IMR-90 (cell line): ENCODE measurements at regions not wholly inside any gene's neighbourhood (a gene's known extent, or its start where the extent isn't known, plus 50 kb on each side); places are given as distances from the start of the nearest gene placed in this dataset.

ENCODE experiments used
- ATAC-seq: fragments of 200-7000 bp; cut with Tn5 transposase; 2 replicates; pipeline ENCODE4 v1.9.1; 2020; ENCODE audit warnings: low read depth, mild to moderate bottlenecking, moderate library complexity
- BruUV-seq: library from RNA; stranded (reverse); fragments of 400-500 nt; replicated peaks from 2 replicates; lab custom pipeline; 2021; lab: Mats Ljungman, UMichigan
- CTCF ChIA-PET: fragments of 300-600 bp; formaldehyde crosslinking; extraction: SDS; loops from one replicate; lab custom pipeline; 2021; ENCODE audit warnings: antibody characterized with exemption; lab: Yijun Ruan, JAX
- POLR2A ChIA-PET: fragments of 300-600 bp; sonication (Branson Sonifier 250); formaldehyde crosslinking; loops from one replicate; lab custom pipeline; 2022; ENCODE audit warnings: antibody characterized with exemption; ENCODE audit not compliant: unreplicated experiment; lab: Charles Lee
- DNase-seq: peaks from one replicate; pipeline ENCODE4 v3.0.0; 2013
- H2AFZ ChIP-seq: replicated peaks from 2 replicates; pipeline ENCODE3; 2013; ENCODE audit warnings: low read length, mild to moderate bottlenecking; ENCODE audit not compliant: poor library complexity
- H2AK5ac ChIP-seq: 2 replicates; pipeline ENCODE4 v1.6.1; 2013; ENCODE audit warnings: low read depth, low read length, inconsistent platforms
- H2AK9ac ChIP-seq: replicated peaks from 2 replicates; pipeline ENCODE3; 2013; ENCODE audit warnings: mild to moderate bottlenecking, low read depth, low read length, moderate library complexity; ENCODE audit not compliant: poor library complexity
- H2BK120ac ChIP-seq: 2 replicates; pipeline ENCODE4 v1.6.1; 2013; ENCODE audit warnings: low read depth, low read length, inconsistent platforms
- H2BK15ac ChIP-seq: 3 replicates; pipeline ENCODE4 v1.6.1; 2013; ENCODE audit warnings: low read depth, low read length, inconsistent platforms
- H2BK20ac ChIP-seq: 2 replicates; pipeline ENCODE4 v1.6.1; 2013; ENCODE audit warnings: low read depth, mild to moderate bottlenecking, inconsistent platforms, low read length, moderate library complexity
- H2BK5ac ChIP-seq: 2 replicates; pipeline ENCODE4 v1.6.1; 2013; ENCODE audit warnings: mild to moderate bottlenecking, low read depth, low read length, inconsistent platforms; ENCODE audit not compliant: poor library complexity, severe bottlenecking
- H3K14ac ChIP-seq: replicated peaks from 2 replicates; pipeline ENCODE4 v1.6.1; 2013; ENCODE audit warnings: low read depth, low read length, inconsistent platforms
- H3K18ac ChIP-seq: 2 replicates; pipeline ENCODE4 v1.6.1; 2013; ENCODE audit warnings: low read depth, low read length, control low read depth
- H3K23ac ChIP-seq: 2 replicates; pipeline ENCODE4 v1.6.1; 2013; ENCODE audit warnings: low read depth, low read length, inconsistent platforms
- H3K27ac ChIP-seq: 2 replicates; pipeline ENCODE4 v1.5.1; 2013; ENCODE audit warnings: mild to moderate bottlenecking, control low read depth, low read length; ENCODE audit not compliant: insufficient read depth
- H3K27me3 ChIP-seq: 2 replicates; pipeline ENCODE4 v1.6.1; 2013; ENCODE audit warnings: low read length; ENCODE audit not compliant: control insufficient read depth, insufficient read depth
- H3K36me3 ChIP-seq: 2 replicates; pipeline ENCODE4 v1.6.1; 2013; ENCODE audit warnings: low read length, mixed read lengths; ENCODE audit not compliant: control insufficient read depth, insufficient read depth
- H3K4ac ChIP-seq: 2 replicates; pipeline ENCODE4 v1.6.1; 2013; ENCODE audit warnings: low read depth, low read length, inconsistent platforms
- H3K4me1 ChIP-seq: 2 replicates; pipeline ENCODE4 v1.6.1; 2013; ENCODE audit warnings: low read length, mixed read lengths; ENCODE audit not compliant: control insufficient read depth, insufficient read depth
- H3K4me2 ChIP-seq: 2 replicates; pipeline ENCODE4 v1.6.1; 2013; ENCODE audit warnings: low read depth, mild to moderate bottlenecking, control low read depth, low read length, moderate library complexity
- H3K4me3 ChIP-seq: 2 replicates; pipeline ENCODE4 v1.5.1; 2013; ENCODE audit warnings: low read depth, mild to moderate bottlenecking, control low read depth, low read length, moderate library complexity; ENCODE audit not compliant: insufficient read depth
- H3K56ac ChIP-seq: 2 replicates; pipeline ENCODE4 v1.6.1; 2013; ENCODE audit warnings: low read length, inconsistent platforms; ENCODE audit not compliant: insufficient read depth; ENCODE audit errors: extremely low read depth
- H3K79me1 ChIP-seq, 2 experiments: 2 replicates each; pipeline ENCODE4 v1.6.1; 2013; ENCODE audit warnings: low read length in 2 of 2, inconsistent platforms in 1 of 2, low read depth in 1 of 2
- H3K9ac ChIP-seq: 2 replicates; pipeline ENCODE4 v1.6.1; 2013; ENCODE audit warnings: low read depth, low read length, control low read depth
- H3K9me1 ChIP-seq: 2 replicates; pipeline ENCODE4 v1.6.1; 2013; ENCODE audit warnings: low read length, inconsistent platforms; ENCODE audit not compliant: insufficient read depth
- H3K9me3 ChIP-seq: 2 replicates; pipeline ENCODE4 v1.6.1; 2013; ENCODE audit warnings: low read length; ENCODE audit not compliant: control insufficient read depth, insufficient read depth
- H4K20me1 ChIP-seq: 2 replicates; pipeline ENCODE4 v1.6.1; 2013; ENCODE audit warnings: low read length, inconsistent platforms; ENCODE audit not compliant: insufficient read depth
- H4K5ac ChIP-seq: 2 replicates; pipeline ENCODE4 v1.6.1; 2013; ENCODE audit warnings: mild to moderate bottlenecking, low read depth, low read length, control low read depth
- H4K8ac ChIP-seq, 2 experiments: 2 replicates each; pipeline ENCODE4 v1.6.1; 2013; ENCODE audit warnings: low read depth in 2 of 2, low read length in 2 of 2, control low read depth in 1 of 2, inconsistent platforms in 1 of 2
- H4K91ac ChIP-seq: 2 replicates; pipeline ENCODE4 v1.6.1; 2013; ENCODE audit warnings: low read depth, low read length, inconsistent platforms; ENCODE audit not compliant: insufficient read depth
- BHLHE40 ChIP-seq: fragments of 150-350 bp; IDR thresholded peaks from 2 replicates; pipeline ENCODE4 v1.6.1; 2016; ENCODE audit warnings: mild to moderate bottlenecking, low read depth, low read length
- CEBPB ChIP-seq: IDR thresholded peaks from 2 replicates; pipeline ENCODE4 v1.6.1; 2012; ENCODE audit warnings: low read depth, low read length, improper control_type of control experiment
- CHD1 ChIP-seq: IDR thresholded peaks from 2 replicates; pipeline ENCODE4 v1.6.1; 2012; ENCODE audit warnings: low read depth, low read length, improper control_type of control experiment
- FOS ChIP-seq: fragments of 150-350 bp; IDR thresholded peaks from 2 replicates; pipeline ENCODE4 v1.6.1; 2016; ENCODE audit warnings: low read depth, low read length
- MAFK ChIP-seq: IDR thresholded peaks from 2 replicates; pipeline ENCODE4 v1.6.1; 2012; ENCODE audit warnings: low read depth, low read length, improper control_type of control experiment
- MXI1 ChIP-seq: IDR thresholded peaks from 2 replicates; pipeline ENCODE4 v1.6.1; 2012; ENCODE audit warnings: low read depth, mild to moderate bottlenecking, low read length, moderate library complexity, borderline replicate concordance
- NFE2L2 ChIP-seq: fragments of 150-350 bp; IDR thresholded peaks from 2 replicates; pipeline ENCODE4 v1.6.1; 2016; ENCODE audit warnings: low read depth, mild to moderate bottlenecking, low read length
- POLR2A ChIP-seq: IDR thresholded peaks from 2 replicates; pipeline ENCODE4 v1.6.1; 2012; ENCODE audit warnings: mild to moderate bottlenecking, low read depth, low read length
- RAD21 ChIP-seq: IDR thresholded peaks from 2 replicates; pipeline ENCODE4 v1.6.1; 2012; ENCODE audit warnings: low read length, improper control_type of control experiment
- RCOR1 ChIP-seq: IDR thresholded peaks from 2 replicates; pipeline ENCODE4 v1.6.1; 2012; ENCODE audit warnings: mild to moderate bottlenecking, low read length, improper control_type of control experiment; ENCODE audit not compliant: insufficient replicate concordance
- RFX5 ChIP-seq: IDR thresholded peaks from 2 replicates; pipeline ENCODE4 v1.8.0; 2012; ENCODE audit warnings: low read depth, mild to moderate bottlenecking, low read length, moderate library complexity
- SMC3 ChIP-seq: fragments of 150-350 bp; IDR thresholded peaks from 2 replicates; pipeline ENCODE4 v1.6.1; 2016; ENCODE audit warnings: low read depth, mild to moderate bottlenecking, antibody characterized with exemption, low read length, moderate library complexity
- USF2 ChIP-seq: fragments of 150-350 bp; IDR thresholded peaks from 2 replicates; pipeline ENCODE4 v1.6.1; 2017; ENCODE audit warnings: mild to moderate bottlenecking, antibody characterized with exemption, low read length, low read depth
- WGBS, 2 experiments: methylation state at CpG; one replicate each; pipeline versions ENCODE4 v1.1.5 to v1.1.7; 2013; ENCODE audit warnings: missing lambda C conversion rate in 2 of 2; ENCODE audit not compliant: insufficient read length in 1 of 2; ENCODE audit errors: extremely low coverage in 2 of 2; 5-methylcytosine and 5-hydroxymethylcytosine counted together
- dilution Hi-C: fragments of 300-500 bp; cut with HindIII; formaldehyde crosslinking; loops from one replicate; pipeline ENCODE4 v1.14.3; 2018; ENCODE audit warnings: low sequenced_read_pairs; ENCODE audit not compliant: unreplicated experiment
- in situ Hi-C: fragments of 300-500 bp; cut with MboI; formaldehyde crosslinking; loops from 3 replicates; pipeline ENCODE4 v1.14.3; 2019; ENCODE audit warnings: low sequenced_read_pairs, inconsistent platforms, mixed read lengths
- intact Hi-C: fragments of 100-400 bp; cut with micrococcal nuclease; formaldehyde crosslinking; loops from 2 replicates; pipeline ENCODE4 v1.10.0; 2022
- TF ChIP-seq, protein P1 (sequence below): fragments of 150-350 bp; IDR thresholded peaks from 2 replicates; pipeline ENCODE4 v1.6.1; 2016; ENCODE audit warnings: low read depth, mild to moderate bottlenecking, low read length, moderate library complexity, borderline replicate concordance

- no peak for TF ChIP-seq MAFK
Measured at GRCh38 chr12:114767906-114768722, 84.1 kb upstream of the TBX3 start (continued).

GRCh38 chr12:114767084-114767760 is 83.2 kb upstream of the TBX3 start:
- ChIA-PET POLR2A (no interaction called here), CTCF (no interaction called here)
- Histone ChIP-seq H3K18ac (peak overlapping the region; percentile 60; the same call in 1 of the 2 replicates), H3K9me1 (peaks cover 3% of the 10 kb centered on the region), H3K27me3 (no peaks in the 10 kb centered on the region), H4K20me1 (no peaks in the 10 kb centered on the region), H3K4me1 (peaks cover 6% of the 10 kb centered on the region), H3K9ac (no peak overlapping the region), H3K4me3 (no peak overlapping the region), H4K8ac (peak overlapping the region; percentile 63 to 83; a peak in 1 of 4 replicates), H3K27ac (no peak overlapping the region), H3K14ac (peak overlapping the region; percentile 68), H3K4ac (peak overlapping the region; percentile 84), H3K23ac (peak overlapping the region; percentile 84), H4K91ac (peak overlapping the region; percentile 44), H3K36me3 (no peaks in the 10 kb centered on the region), H2AFZ (peak overlapping the region; percentile 12), H3K9me3 (peaks cover 2% of the 10 kb centered on the region; the same call in 1 of the 2 replicates), H2BK120ac (peak overlapping the region; percentile 64), H2BK15ac (0 out of 3 replicates have a peak overlapping the region, but pooled peaks have one; percentile 27), H2AK9ac (peak overlapping the region; percentile 11), H2BK20ac (peak overlapping the region; percentile 74; the same call in 1 of the 2 replicates), H4K5ac (peak overlapping the region; percentile 40; the same call in 1 of the 2 replicates), H2AK5ac (no peak overlapping the region), H3K79me1 (no peaks in the 10 kb centered on the region; a peak in 1 of 4 replicates), H3K4me2 (peak overlapping the region; percentile 37; the same call in 1 of the 2 replicates), H2BK5ac (peak overlapping the region; percentile 50), H3K56ac (peak overlapping the region; percentile 37; the same call in 1 of the 2 replicates)
- no peak for DNase-seq
- 58% methylated on average over 12 of the region's 19 CpGs; no CpG with 5 or more reads in 1 of the 2 experiments for WGBS, 2 experiments
- in situ Hi-C loops (no loop called here), dilution Hi-C loops (no loop called here), intact Hi-C loops (loop anchor here (10.0 kb wide), 1 partner anchor 138 kb away; no protein-coding TSS in a partner anchor)
- no peak for ATAC-seq
- BruUV-seq, result no TSS peak
- no peak for TF ChIP-seq CHD1
- no peak for TF ChIP-seq BHLHE40
- no peak for TF ChIP-seq RCOR1
- TF ChIP-seq, protein P1, sequence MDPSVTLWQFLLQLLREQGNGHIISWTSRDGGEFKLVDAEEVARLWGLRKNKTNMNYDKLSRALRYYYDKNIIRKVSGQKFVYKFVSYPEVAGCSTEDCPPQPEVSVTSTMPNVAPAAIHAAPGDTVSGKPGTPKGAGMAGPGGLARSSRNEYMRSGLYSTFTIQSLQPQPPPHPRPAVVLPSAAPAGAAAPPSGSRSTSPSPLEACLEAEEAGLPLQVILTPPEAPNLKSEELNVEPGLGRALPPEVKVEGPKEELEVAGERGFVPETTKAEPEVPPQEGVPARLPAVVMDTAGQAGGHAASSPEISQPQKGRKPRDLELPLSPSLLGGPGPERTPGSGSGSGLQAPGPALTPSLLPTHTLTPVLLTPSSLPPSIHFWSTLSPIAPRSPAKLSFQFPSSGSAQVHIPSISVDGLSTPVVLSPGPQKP, result no peak
- no peak for TF ChIP-seq RFX5
- TF ChIP-seq RAD21, result no peak
- TF ChIP-seq MXI1, result no peak
- TF ChIP-seq POLR2A, result no peak
- no peak for TF ChIP-seq NFE2L2
- no peak for TF ChIP-seq USF2
- no peak for TF ChIP-seq SMC3
- TF ChIP-seq CEBPB, result no peak
- TF ChIP-seq FOS, result no peak
